HCT116 (cell line): ENCODE measurements at regions not wholly inside any gene's neighbourhood (a gene's known extent, or its start where the extent isn't known, plus 50 kb on each side); places are given as distances from the start of the nearest gene placed in this dataset.

Experiments used
- ATAC-seq: fragments of 200-7000 bp; cut with Tn5 transposase; 2 replicates; pipeline ENCODE4 v1.9.1; 2020; ENCODE audit warnings: mild to moderate bottlenecking, moderate library complexity
- BruUV-seq: library from RNA; stranded (reverse); fragments of 400-500 nt; replicated peaks from 2 replicates; lab custom pipeline; 2021; lab: Mats Ljungman, UMichigan
- CTCF ChIA-PET: fragments of 300-600 bp; sonication (Branson Sonifier 250); formaldehyde crosslinking; loops from one replicate; lab custom pipeline; 2021; ENCODE audit warnings: antibody characterized with exemption; lab: Charles Lee
- POLR2A ChIA-PET: fragments of 300-600, 350-600 bp; sonication (Branson Sonifier 250); formaldehyde crosslinking; loops from one replicate; lab custom pipeline; 2021; ENCODE audit warnings: antibody characterized with exemption; lab: Charles Lee
- RAD21 ChIA-PET, 2 experiments: fragments of 300-600 bp; sonication (Branson Sonifier 250); formaldehyde crosslinking; loops; one replicate each; lab custom pipeline; 2023; ENCODE audit warnings: low total read pairs in 2 of 2; ENCODE audit not compliant: uncharacterized antibody in 2 of 2, unreplicated experiment in 2 of 2, low non-redundant PET in 1 of 2; lab: Charles Lee
- DNase-seq: peaks from one replicate; pipeline ENCODE4 v3.0.0-alpha.2; 2010; ENCODE audit warnings: low read depth, low spot score
- H2AFZ ChIP-seq: fragments of 200-600 bp; shearing (Covaris generic), sonication (generic); 2 replicates; pipeline ENCODE4 v1.6.1; 2017; ENCODE audit warnings: low read depth, mixed run types, mixed read lengths, antibody characterized with exemption, low read length; ENCODE audit not compliant: poor library complexity, severe bottlenecking
- H3K27ac ChIP-seq: 2 replicates; pipeline ENCODE4 v1.5.1; 2012; ENCODE audit warnings: low read depth, low read length
- H3K27me3 ChIP-seq: fragments of 200-600 bp; sonication (generic); 2 replicates; pipeline ENCODE4 v1.6.1; 2016; ENCODE audit warnings: mixed run types, low read length, mixed read lengths; ENCODE audit not compliant: insufficient read depth
- H3K36me3 ChIP-seq, 2 experiments: fragments of 200-500 bp in 1 of 2; fragments of 200-600 bp in 1 of 2; sonication (Bioruptor generic) in 1 of 2; sonication (generic) in 1 of 2; 2 replicates each; pipeline versions ENCODE4 v1.5.1 to v1.6.1; 2014 to 2016; ENCODE audit warnings: low read length in 2 of 2, inconsistent platforms in 1 of 2, mixed read lengths in 1 of 2, mixed run types in 1 of 2; ENCODE audit not compliant: insufficient read depth in 2 of 2, control insufficient read depth in 1 of 2
- H3K4me1 ChIP-seq, 2 experiments: fragments of 200-600 bp in 1 of 2; sonication (generic) in 1 of 2; 2 replicates each; pipeline versions ENCODE4 v1.5.1 to v1.6.1; 2012 to 2017; ENCODE audit warnings: low read length in 2 of 2, inconsistent platforms in 1 of 2, mild to moderate bottlenecking in 1 of 2, mixed read lengths in 1 of 2, mixed run types in 1 of 2, moderate library complexity in 1 of 2; ENCODE audit not compliant: insufficient read depth in 2 of 2, control insufficient read depth in 1 of 2
- H3K4me2 ChIP-seq: fragments of 200-600 bp; sonication (generic); 2 replicates; pipeline ENCODE4 v1.6.1; 2017; ENCODE audit warnings: mixed run types, low read length, mixed read lengths
- H3K4me3 ChIP-seq, 2 experiments: fragments of 200-600 bp in 1 of 2; sonication (generic) in 1 of 2; replicated peaks in 1 of 2; 2 replicates each; pipeline ENCODE4 v1.5.1; 2011 to 2016; ENCODE audit warnings: low read length in 2 of 2, control low read depth in 1 of 2, low read depth in 1 of 2, mild to moderate bottlenecking in 1 of 2, mixed read lengths in 1 of 2, mixed run types in 1 of 2
- H3K79me2 ChIP-seq: fragments of 200-600 bp; sonication (generic); 2 replicates; pipeline ENCODE4 v1.6.1; 2017; ENCODE audit warnings: mild to moderate bottlenecking, mixed run types, low read length, moderate library complexity, mixed read lengths; ENCODE audit not compliant: insufficient read depth
- H3K9ac ChIP-seq: fragments of 200-600 bp; sonication (generic); 2 replicates; pipeline ENCODE4 v1.6.1; 2016; ENCODE audit warnings: low read length, mixed read lengths
- H3K9me2 ChIP-seq: fragments of 200-600 bp; sonication (generic), shearing (Covaris generic); 2 replicates; pipeline ENCODE4 v1.6.1; 2017; ENCODE audit warnings: mixed run types, mild to moderate bottlenecking, moderate library complexity; ENCODE audit not compliant: insufficient read depth
- H3K9me3 ChIP-seq, 2 experiments: fragments of 200-500 bp in 1 of 2; fragments of 200-600 bp in 1 of 2; sonication (Bioruptor generic) in 1 of 2; sonication (generic) in 1 of 2; 2 replicates each; pipeline ENCODE4 v1.6.1; 2014 to 2017; ENCODE audit warnings: low read length in 2 of 2, mixed read lengths in 2 of 2, inconsistent platforms in 1 of 2, low read depth in 1 of 2, mild to moderate bottlenecking in 1 of 2, mixed run types in 1 of 2, moderate library complexity in 1 of 2; ENCODE audit not compliant: control insufficient read depth in 1 of 2, insufficient read depth in 1 of 2
- H4K20me1 ChIP-seq: fragments of 200-600 bp; sonication (generic), shearing (Covaris generic); 2 replicates; pipeline ENCODE4 v1.6.1; 2017; ENCODE audit warnings: mixed run types, mild to moderate bottlenecking, moderate library complexity; ENCODE audit not compliant: insufficient read depth
- ATF3 ChIP-seq: IDR thresholded peaks from 2 replicates; pipeline ENCODE4 v1.6.1; 2012
- CBX3 ChIP-seq: IDR thresholded peaks from 2 replicates; pipeline ENCODE4 v1.6.1; 2012; ENCODE audit warnings: low read depth
- CEBPB ChIP-seq: IDR thresholded peaks from 2 replicates; pipeline ENCODE4 v1.6.1; 2012; ENCODE audit warnings: low read depth
- EGR1 ChIP-seq: IDR thresholded peaks from 2 replicates; pipeline ENCODE4 v1.6.1; 2012; ENCODE audit warnings: low read depth
- ELF1 ChIP-seq: IDR thresholded peaks from 2 replicates; pipeline ENCODE4 v1.6.1; 2012; ENCODE audit warnings: low read depth, borderline replicate concordance
- EZH2phosphoT487 ChIP-seq: fragments of 200-600 bp; IDR thresholded peaks from 2 replicates; pipeline ENCODE4 v1.6.1; 2018; ENCODE audit warnings: antibody characterized with exemption, borderline replicate concordance
- MAX ChIP-seq: IDR thresholded peaks from 2 replicates; pipeline ENCODE4 v1.6.1; 2012
- REST ChIP-seq: IDR thresholded peaks from 2 replicates; pipeline ENCODE4 v1.6.1; 2012; ENCODE audit warnings: low read depth
- SP1 ChIP-seq: IDR thresholded peaks from 2 replicates; pipeline ENCODE4 v1.6.1; 2012; ENCODE audit warnings: low read depth
- SRF ChIP-seq: IDR thresholded peaks from 2 replicates; pipeline ENCODE4 v1.6.1; 2012; ENCODE audit warnings: low read depth
- YY1 ChIP-seq: IDR thresholded peaks from 2 replicates; pipeline ENCODE4 v1.6.1; 2011; ENCODE audit warnings: low read length, low read depth, moderate library complexity, mild to moderate bottlenecking; ENCODE audit not compliant: insufficient replicate concordance; ENCODE audit errors: extremely low read depth
- ZBTB33 ChIP-seq: IDR thresholded peaks from 2 replicates; pipeline ENCODE4 v1.6.1; 2011; ENCODE audit warnings: mild to moderate bottlenecking, low read length, moderate library complexity; ENCODE audit not compliant: insufficient replicate concordance; ENCODE audit errors: extremely low read depth
- ZFX ChIP-seq: fragments of 450-650 bp; IDR thresholded peaks from 2 replicates; pipeline ENCODE4 v1.6.1; 2017
- ZNF274 ChIP-seq: fragments of 200-500 bp; sonication (Bioruptor generic); IDR thresholded peaks from 2 replicates; pipeline ENCODE4 v1.6.1; 2014; ENCODE audit warnings: mild to moderate bottlenecking, low read depth, low read length, inconsistent platforms
- intact Hi-C: fragments of 100-400 bp; cut with micrococcal nuclease; formaldehyde crosslinking; loops from 2 replicates; pipeline ENCODE4 v1.10.0; 2022

GRCh38 chr6:165804331-165805066 lies 141.5 kb upstream of the PDE10A start:
- H3K27ac ChIP-seq = no peak overlapping the region
- no peaks in the 10 kb centered on the region for H3K27me3 ChIP-seq
- no peaks in the 10 kb centered on the region; a peak in 1 of 4 replicates for H3K9me3 ChIP-seq
- ChIA-PET RAD21 (no interaction called here), CTCF (no interaction called here), POLR2A (no interaction called here)
- DNase-seq = no peak
- H3K4me1 ChIP-seq = no peaks in the 10 kb centered on the region
- no peaks in the 10 kb centered on the region for H3K79me2 ChIP-seq
- no TSS peak for BruUV-seq
- no peak for ATAC-seq
- no peaks in the 10 kb centered on the region for H4K20me1 ChIP-seq
- intact Hi-C loops = no loop called here
- no peak overlapping the region for H3K4me2 ChIP-seq
- no peaks in the 10 kb centered on the region for H3K36me3 ChIP-seq
- no peak overlapping the region for H2AFZ ChIP-seq
- no peak overlapping the region for H3K9ac ChIP-seq
- no peaks in the 10 kb centered on the region for H3K9me2 ChIP-seq
- H3K4me3 ChIP-seq = no peak overlapping the region
- no peak for TF ChIP-seq ZFX
- TF ChIP-seq EGR1 = no peak
- no peak for TF ChIP-seq YY1
- no peak for TF ChIP-seq ZNF274

- Histone ChIP-seq H3K4me3 (no peak overlapping the region), H3K4me1 (no peaks in the 10 kb centered on the region), H4K20me1 (no peaks in the 10 kb centered on the region), H2AFZ (no peak overlapping the region), H3K9me3 (no peaks in the 10 kb centered on the region), H3K79me2 (no peaks in the 10 kb centered on the region), H3K9me2 (no peaks in the 10 kb centered on the region), H3K4me2 (no peak overlapping the region), H3K27ac (no peak overlapping the region), H3K36me3 (no peaks in the 10 kb centered on the region), H3K9ac (no peak overlapping the region), H3K27me3 (no peaks in the 10 kb centered on the region)
- DNase-seq (no peak), ATAC-seq (no peak)
- ChIA-PET RAD21 (no interaction called here), CTCF (no interaction called here), POLR2A (no interaction called here)
- intact Hi-C loops = no loop called here
- BruUV-seq = no TSS peak
- TF ChIP-seq MAX (no peak), ZBTB33 (no peak), ATF3 (no peak), REST (no peak), CBX3 (no peak), CEBPB (no peak), ELF1 (no peak), SP1 (no peak), ZNF274 (no peak), EZH2phosphoT487 (no peak), SRF (no peak)
Measured at GRCh38 chr6:165800337-165800736, 137.3 kb upstream of the PDE10A start.
